K562 (cell line): ENCODE measurements at regions not wholly inside any gene's neighbourhood (a gene's known extent, or its start where the extent isn't known, plus 50 kb on each side); places are given as distances from the start of the nearest gene placed in this dataset.

ENCODE experiments used
- ATAC-seq: fragments of 200-7000 bp; cut with Tn5 transposase; 3 replicates; pipeline ENCODE4 v1.9.1; 2020; ENCODE audit warnings: moderate library complexity
- BruUV-seq: library from RNA; stranded (reverse); fragments of 400-500 nt; replicated peaks from 2 replicates; lab custom pipeline; 2021; lab: Mats Ljungman, UMichigan
- CTCF ChIA-PET: fragments of 300-600 bp; formaldehyde crosslinking; extraction: SDS; loops from one replicate; lab custom pipeline; 2021; ENCODE audit warnings: low intra/inter-chr PET ratio; lab: Yijun Ruan, JAX
- POLR2A ChIA-PET: fragments of 300-600, 350-650 bp; sonication (Branson Sonifier 250); formaldehyde crosslinking; extraction: SDS; loops from one replicate; lab custom pipeline; 2021; ENCODE audit warnings: antibody characterized with exemption, inconsistent platforms; lab: Yijun Ruan, JAX
- DNase-seq, 4 experiments: peaks; one replicate each; pipeline versions ENCODE4 v3.0.0 to v3.0.0-alpha.2; 2011 to 2018; ENCODE audit warnings: low spot score in 3 of 4, mixed read lengths in 3 of 4; ENCODE audit errors: extremely low read depth in 1 of 4
- FAIRE-seq: peaks from 2 replicates; lab custom pipeline; 2011; peaks lifted over from hg19 to GRCh38; lab: Jason Lieb, UNC
- H2AFZ ChIP-seq: 2 replicates; pipeline ENCODE4 v1.6.0; 2011; ENCODE audit warnings: low read depth, low read length, control low read depth, inconsistent platforms
- H3K27ac ChIP-seq: fragments of 200-600 bp; 3 replicates; pipeline ENCODE4 v1.8.0; 2011; ENCODE audit warnings: low read depth, mild to moderate bottlenecking, control low read depth, inconsistent platforms, low read length, moderate library complexity, mixed read lengths; ENCODE audit errors: extremely low read depth
- H3K27me3 ChIP-seq, 2 experiments: fragments of 300-600 bp in 1 of 2; 2 replicates in 1 of 2; 3 replicates in 1 of 2; pipeline versions ENCODE4 v1.6.0 to v1.8.0; 2011; ENCODE audit warnings: inconsistent platforms in 2 of 2, low read length in 2 of 2, mild to moderate bottlenecking in 1 of 2, mixed read lengths in 1 of 2, moderate library complexity in 1 of 2; ENCODE audit not compliant: control insufficient read depth in 2 of 2, insufficient read depth in 2 of 2
- H3K36me3 ChIP-seq: fragments of 300-600 bp; 3 replicates; pipeline ENCODE4 v1.8.0; 2011; ENCODE audit warnings: mild to moderate bottlenecking, low read length, inconsistent platforms; ENCODE audit not compliant: control insufficient read depth, insufficient read depth
- H3K4me1 ChIP-seq, 2 experiments: fragments of 200-600 bp in 1 of 2; replicated peaks in 1 of 2; 2 replicates in 1 of 2; 3 replicates in 1 of 2; pipeline versions ENCODE4 v1.5.1 to v1.8.0; 2011; ENCODE audit warnings: inconsistent platforms in 2 of 2, low read length in 2 of 2, mild to moderate bottlenecking in 1 of 2, mixed read lengths in 1 of 2, moderate library complexity in 1 of 2; ENCODE audit not compliant: control insufficient read depth in 2 of 2, insufficient read depth in 2 of 2
- H3K4me2 ChIP-seq: 2 replicates; pipeline ENCODE4 v1.6.1; 2011; ENCODE audit warnings: low read length, control low read depth, inconsistent platforms, mixed read lengths; ENCODE audit not compliant: insufficient read depth
- H3K4me3 ChIP-seq: fragments of 200-600 bp; sonication (generic), shearing (Covaris generic); 2 replicates; pipeline ENCODE4 v1.5.1; 2016; ENCODE audit warnings: control low read depth, inconsistent platforms
- H3K79me2 ChIP-seq: fragments of 200-600 bp; 3 replicates; pipeline ENCODE4 v1.8.0; 2011; ENCODE audit warnings: low read length, inconsistent platforms; ENCODE audit not compliant: control insufficient read depth, insufficient read depth
- H3K9ac ChIP-seq, 2 experiments: 2 replicates each; pipeline versions ENCODE4 v1.6.0 to v1.6.1; 2011; ENCODE audit warnings: low read depth in 2 of 2, low read length in 2 of 2, control low read depth in 1 of 2, inconsistent platforms in 1 of 2, mild to moderate bottlenecking in 1 of 2, mixed read lengths in 1 of 2; ENCODE audit not compliant: insufficient read depth in 1 of 2
- H3K9me1 ChIP-seq: one replicate; pipeline ENCODE4 v1.6.0; 2011; ENCODE audit warnings: inconsistent platforms, mild to moderate bottlenecking, low read length, moderate library complexity; ENCODE audit not compliant: control insufficient read depth, insufficient read depth
- H3K9me3 ChIP-seq: replicated peaks from 2 replicates; pipeline ENCODE4 v1.5.1; 2011; ENCODE audit warnings: low read depth, low read length, inconsistent platforms; ENCODE audit not compliant: control insufficient read depth, insufficient read depth
- H4K20me1 ChIP-seq: replicated peaks from 2 replicates; pipeline ENCODE4 v1.6.1; 2011; ENCODE audit warnings: low read length, inconsistent platforms, mixed read lengths; ENCODE audit not compliant: control insufficient read depth, insufficient read depth
- ARID2 ChIP-seq: fragments of 450-650 bp; IDR thresholded peaks from 2 replicates; pipeline ENCODE4 v1.6.1; 2017; ENCODE audit warnings: antibody characterized with exemption, mild to moderate bottlenecking
- GATAD2A ChIP-seq: fragments of 450-650 bp; IDR thresholded peaks from 2 replicates; pipeline ENCODE4 v1.6.1; 2017
- HLTF ChIP-seq: fragments of 450-650 bp; IDR thresholded peaks from 2 replicates; pipeline ENCODE4 v1.6.1; 2016
- NR0B1 ChIP-seq: fragments of 450-650 bp; IDR thresholded peaks from one replicate; pipeline ENCODE4 v1.6.1; 2018; ENCODE audit warnings: mild to moderate bottlenecking, moderate library complexity; ENCODE audit not compliant: partially characterized antibody
- USF1 ChIP-seq: sonication (generic); formaldehyde crosslinking; IDR thresholded peaks from 2 replicates; pipeline ENCODE4 v1.9.0; 2022; ENCODE audit warnings: mild to moderate bottlenecking, missing genetic modification reagents
- ZNF224 ChIP-seq: sonication (generic); formaldehyde crosslinking; IDR thresholded peaks from 2 replicates; pipeline ENCODE4 v1.8.0; 2022; ENCODE audit warnings: mild to moderate bottlenecking, missing genetic modification reagents
- ZNF561 ChIP-seq: fragments of 450-650 bp; formaldehyde crosslinking; conservative IDR thresholded peaks from 2 replicates; pipeline ENCODE4 v1.4.0; 2020; ENCODE audit warnings: mild to moderate bottlenecking, moderate library complexity
- WGBS: fragments of 100-300 bp; shearing (Covaris generic); methylation state at CpG from one replicate; pipeline ENCODE4 v1.1.6; 2016; ENCODE audit warnings: low coverage, mixed read lengths; ENCODE audit not compliant: insufficient coverage; ENCODE audit errors: missing lambda C conversion rate; 5-methylcytosine and 5-hydroxymethylcytosine counted together
- in situ Hi-C: fragments of 300-500 bp; cut with MboI; formaldehyde crosslinking; loops from 4 replicates; pipeline ENCODE4 v1.15.0; 2018; ENCODE audit warnings: inconsistent platforms, mixed read lengths
- intact Hi-C: fragments of 100-400 bp; cut with micrococcal nuclease; formaldehyde crosslinking; loops from 2 replicates; pipeline ENCODE4 v1.14.2; 2022

GRCh38 chrX:36528661-36529060 lies 479.5 kb upstream of the FAM47C start (continued):
- no peak for TF ChIP-seq NR0B1
- no peak for TF ChIP-seq USF1 (CRISPR knock-in tag)
- no peak for TF ChIP-seq ZNF561 (CRISPR knock-in tag)

GRCh38 chrX:36534900-36535299 lies 473.3 kb upstream of the FAM47C start:
- intact Hi-C loops (no loop called here), in situ Hi-C loops (no loop called here)
- no peak for TF ChIP-seq ZNF224 (CRISPR knock-in tag)
- TF ChIP-seq GATAD2A: no peak
- no peak for TF ChIP-seq HLTF
- no peak for TF ChIP-seq ARID2
- ATAC-seq (no peak), FAIRE-seq (no peak), DNase-seq (no peak)
- H3K9ac ChIP-seq: no peak overlapping the region
- no peaks in the 10 kb centered on the region for H3K9me3 ChIP-seq
- H3K9me1 ChIP-seq: no peaks in the 10 kb centered on the region
- no peak overlapping the region for H3K4me3 ChIP-seq
- no peaks in the 10 kb centered on the region for H3K27me3 ChIP-seq
- no peaks in the 10 kb centered on the region for H3K4me1 ChIP-seq
- 2% methylated on average over 6 of the region's 6 CpGs for WGBS
- H3K36me3 ChIP-seq: no peaks in the 10 kb centered on the region
- H3K79me2 ChIP-seq: no peaks in the 10 kb centered on the region
- no peak overlapping the region for H3K4me2 ChIP-seq
- ChIA-PET CTCF (no interaction called here), POLR2A (no interaction called here)
- no peak overlapping the region for H3K27ac ChIP-seq
- H4K20me1 ChIP-seq: no peaks in the 10 kb centered on the region
- H2AFZ ChIP-seq: no peak overlapping the region
- BruUV-seq: no TSS peak
